HG02840 (cell line): ENCODE measurements at regions not wholly inside any gene's neighbourhood (a gene's known extent, or its start where the extent isn't known, plus 50 kb on each side); places are given as distances from the start of the nearest gene placed in this dataset.
"Not testable (repeated sequence)": the region's sequence is repeated elsewhere in the genome, so short reads cannot be mapped to it uniquely, and the experiment has no call there.

ENCODE experiments used
- ATAC-seq: cut with Tn5 transposase; IDR thresholded peaks from one replicate; pipeline ENCODE4 v1.9.1; 2021; ENCODE audit warnings: mild to moderate bottlenecking, moderate library complexity, moderate number of reproducible peaks; ENCODE audit not compliant: unreplicated experiment, low FRiP score

DNA sequence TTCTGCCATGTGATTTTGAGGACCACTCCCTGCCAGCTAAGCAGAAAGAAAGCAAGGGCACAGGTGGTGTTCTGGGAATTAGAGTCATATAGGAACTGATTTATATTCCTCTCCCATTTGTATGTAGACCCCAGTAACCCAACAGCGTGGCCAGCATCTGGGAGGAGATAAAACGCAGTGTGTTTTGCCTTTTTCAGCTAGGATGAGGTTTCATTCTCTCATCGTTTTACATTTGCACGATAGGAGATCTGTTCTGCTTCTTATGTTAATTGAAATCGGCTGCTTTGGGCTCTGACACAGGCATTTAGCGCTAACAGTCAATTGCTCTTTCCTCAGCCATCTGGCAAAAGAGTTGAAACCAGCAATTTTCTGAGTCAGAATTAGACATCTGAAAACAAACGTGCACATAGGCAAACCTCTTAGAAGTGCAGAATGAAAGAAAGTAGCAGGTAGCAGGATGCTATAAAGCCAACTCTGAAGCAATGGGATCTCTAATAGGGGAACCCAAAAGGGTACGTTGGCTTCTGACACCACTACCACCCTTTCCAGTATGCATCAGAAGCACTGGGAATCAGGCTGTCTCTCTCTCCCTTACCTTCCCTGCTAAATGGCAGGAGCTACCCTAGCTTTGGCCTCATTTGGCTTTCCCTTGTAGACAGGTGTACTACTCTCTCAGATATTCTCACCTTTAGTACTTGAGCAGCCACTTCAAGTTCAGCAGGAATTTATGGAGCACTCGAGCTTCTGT lies 219.1 kb downstream of the PHLDA1 start:
- no peak for ATAC-seq

GRCh38 chr12:75809746-75810145 lies 221.8 kb downstream of the PHLDA1 start:
- ATAC-seq: no peak

GRCh38 chr12:75807494-75807893 lies 224.1 kb downstream of the PHLDA1 start:
- ATAC-seq: no peak

GRCh38 chr12:75805905-75806304 lies 225.7 kb downstream of the PHLDA1 start:
- ATAC-seq: no peak

DNA sequence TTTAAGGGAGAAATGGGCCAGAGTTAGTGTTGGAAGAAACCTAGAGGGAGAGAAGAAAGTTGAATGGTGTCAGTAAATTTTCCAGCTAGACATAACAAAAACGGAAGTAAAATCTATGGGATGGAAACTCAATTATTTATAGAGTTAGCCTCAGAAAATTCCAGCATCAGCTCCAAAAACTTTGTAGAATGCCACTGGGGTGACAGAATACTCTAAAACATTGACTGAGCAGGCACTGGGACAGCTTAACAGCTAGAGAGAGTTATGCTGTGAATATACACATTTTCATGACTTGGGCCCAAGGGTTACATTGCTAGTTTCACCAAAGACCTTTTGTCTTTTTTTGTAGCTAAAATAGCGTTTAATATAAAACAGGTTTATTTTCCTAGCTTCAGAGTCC lies 226.3 kb downstream of the PHLDA1 start:
- ATAC-seq: no peak

GRCh38 chr12:75798136-75798926 lies 233.2 kb downstream of the PHLDA1 start:
- ATAC-seq: no peak

DNA sequence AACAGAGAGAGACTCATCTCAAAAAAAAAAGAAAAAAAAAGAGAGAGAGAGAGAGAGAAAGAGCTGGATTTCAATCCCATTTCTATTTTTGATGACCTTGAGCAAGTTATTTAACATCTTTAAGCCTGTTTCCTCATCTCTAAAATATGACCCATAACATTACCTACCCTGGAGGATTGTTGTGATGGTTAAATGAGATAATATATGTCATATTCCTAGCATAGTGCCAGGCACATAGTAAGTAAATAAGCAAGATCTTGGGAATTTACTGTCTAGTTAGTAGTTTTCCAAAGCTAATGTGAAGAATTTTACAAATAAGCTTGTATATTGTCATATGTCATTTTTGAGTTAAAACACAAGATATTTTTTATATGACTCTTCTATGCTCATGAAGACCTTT lies 236.5 kb downstream of the PHLDA1 start:
- ATAC-seq: no peak

GRCh38 chr12:75792687-75793086 lies 238.9 kb downstream of the PHLDA1 start:
- no peak for ATAC-seq

- no peak for ATAC-seq
These were observed 241.4 kb downstream of the PHLDA1 start for GRCh38 chr12:75790219-75790618.

GRCh38 chr12:75787146-75787545 lies 244.4 kb downstream of the PHLDA1 start:
- ATAC-seq: not testable (repeated sequence)

GRCh38 chr12:75786070-75786469 lies 245.5 kb downstream of the PHLDA1 start:
- no peak for ATAC-seq

DNA sequence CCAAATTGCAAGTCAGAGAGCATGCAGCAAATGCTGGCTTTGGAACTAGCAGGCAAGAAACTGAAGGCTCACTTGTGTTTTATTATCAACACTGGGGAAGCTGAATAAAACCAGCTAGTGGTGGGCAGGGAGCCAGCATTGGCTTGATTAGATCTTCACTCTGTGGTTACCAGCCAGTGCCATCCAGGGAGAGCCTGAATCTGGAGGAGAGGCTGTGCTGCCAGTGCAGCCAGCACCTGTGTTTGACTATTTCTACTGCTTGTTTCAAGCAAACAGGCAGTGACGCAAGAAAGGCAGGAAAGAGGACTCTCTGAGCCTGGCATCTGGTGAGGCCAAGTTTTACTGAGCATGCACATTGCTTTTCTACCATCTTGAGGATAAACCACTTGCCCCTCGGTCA lies 247.0 kb downstream of the PHLDA1 start:
- ATAC-seq: no peak

GRCh38 chr12:75783093-75783877 lies 248.3 kb downstream of the PHLDA1 start:
- ATAC-seq: no peak

GRCh38 chr12:75782069-75782581 lies 249.5 kb downstream of the PHLDA1 start:
- no peak for ATAC-seq

GRCh38 chr12:75781532-75782046 lies 250.0 kb downstream of the PHLDA1 start:
- no peak for ATAC-seq

DNA sequence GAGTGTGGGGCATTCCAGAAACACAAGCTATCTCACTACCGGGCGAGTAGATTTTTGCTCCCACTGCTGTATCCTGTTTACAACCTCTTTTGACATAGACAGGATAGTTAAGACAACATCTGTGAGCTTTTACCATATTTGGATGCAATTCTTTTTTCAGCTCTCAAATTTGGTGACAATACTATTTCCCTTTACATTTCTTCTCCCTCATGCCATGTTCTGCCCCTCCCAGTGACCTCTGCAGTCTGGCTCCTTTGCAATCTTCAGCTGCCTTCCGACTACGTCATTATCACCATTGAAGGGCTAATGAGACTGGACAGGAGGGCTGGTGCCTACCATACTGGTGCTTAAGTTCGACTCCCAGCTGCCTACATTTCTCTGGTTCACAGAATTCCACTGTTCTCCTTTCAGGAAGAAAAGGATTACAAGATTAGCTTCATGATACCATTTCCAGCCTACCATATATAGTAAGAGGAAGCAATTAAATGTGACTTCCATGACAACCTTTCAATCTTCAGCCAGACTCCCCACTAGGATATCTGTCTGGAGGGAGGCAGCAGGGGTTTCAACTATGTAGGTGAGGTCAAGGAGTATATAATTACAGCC lies 251.6 kb downstream of the PHLDA1 start:
- ATAC-seq: no peak

DNA sequence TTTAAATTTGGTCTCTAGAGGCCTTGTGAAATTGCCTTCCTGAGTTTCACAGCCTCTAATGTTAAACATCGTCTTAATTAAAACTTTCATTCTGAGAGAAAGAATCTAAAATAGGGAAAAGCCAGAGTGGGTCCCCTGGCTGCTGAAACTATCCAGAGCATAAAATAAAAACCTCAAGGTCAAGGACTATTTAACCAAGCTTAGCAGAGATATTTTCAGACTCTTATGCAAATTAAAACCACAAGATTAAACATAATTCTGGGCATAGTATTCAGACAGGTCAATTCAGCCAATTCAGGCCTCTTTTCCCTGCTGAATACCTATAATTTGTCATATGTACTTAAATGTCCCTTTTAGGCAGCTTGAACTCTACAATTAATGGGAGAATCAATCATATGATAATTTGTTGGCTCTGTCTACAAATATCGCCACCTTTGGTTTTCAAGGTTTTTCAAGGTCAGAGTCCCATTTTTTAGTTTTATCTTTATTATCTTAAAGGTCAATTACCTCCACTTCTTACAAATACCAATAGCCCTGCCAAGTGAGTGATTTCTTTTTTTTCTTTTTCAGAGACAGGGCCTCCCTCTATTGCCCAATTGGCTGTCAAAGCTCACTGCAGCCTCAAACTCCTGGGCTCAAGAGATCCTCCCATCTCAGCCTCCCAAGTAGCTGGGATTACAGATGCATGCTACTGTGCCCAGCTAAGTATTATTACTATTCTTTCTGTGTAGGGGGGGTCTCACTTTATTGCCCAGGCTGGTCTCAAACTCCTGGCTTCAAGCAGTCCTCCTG lies 257.1 kb downstream of the PHLDA1 start:
- no peak for ATAC-seq

GRCh38 chr12:75773377-75773776 lies 258.2 kb downstream of the PHLDA1 start:
- no peak for ATAC-seq

DNA sequence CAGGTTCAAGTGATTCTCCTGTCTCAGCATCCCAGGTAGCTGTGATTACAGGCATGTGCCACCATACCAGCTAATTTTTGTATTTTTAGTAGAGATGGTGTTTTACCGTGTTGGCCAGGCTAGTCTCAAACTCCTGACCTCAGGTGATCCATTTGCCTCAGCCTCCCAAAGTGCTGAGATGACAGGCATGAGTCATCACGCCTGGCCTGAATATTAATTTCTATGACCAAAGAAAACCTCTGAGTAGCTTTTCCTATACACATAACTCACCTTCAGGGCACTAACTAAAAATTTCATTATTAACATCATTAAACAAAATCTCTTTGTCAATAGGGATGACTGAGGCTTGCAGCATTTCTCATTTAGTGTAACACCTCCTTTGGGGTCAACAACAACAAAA lies 259.6 kb upstream of the KRR1 start:
- ATAC-seq: no peak
